B cell (primary cell): ENCODE measurements at regions not wholly inside any gene's neighbourhood (a gene's known extent, or its start where the extent isn't known, plus 50 kb on each side); places are given as distances from the start of the nearest gene placed in this dataset.

ENCODE experiments used
- ATAC-seq: fragments of 200-7000 bp; cut with Tn5 transposase; one replicate; pipeline ENCODE4 v1.10.0; 2021; ENCODE audit warnings: low read depth, mild to moderate bottlenecking, moderate number of reproducible peaks, moderate library complexity
- CTCF ChIA-PET: fragments of 350-600 bp; sonication (Branson Sonifier 250); formaldehyde crosslinking; loops from one replicate; lab custom pipeline; 2021; ENCODE audit warnings: antibody characterized with exemption, inconsistent platforms; lab: Charles Lee
- POLR2A ChIA-PET: fragments of 350-600 bp; sonication (Branson Sonifier 250); formaldehyde crosslinking; loops from one replicate; lab custom pipeline; 2021; ENCODE audit warnings: antibody characterized with exemption; lab: Charles Lee
- DNase-seq: peaks from one replicate; pipeline ENCODE4 v3.0.0; 2013
- H2AFZ ChIP-seq: 2 replicates; pipeline ENCODE4 v1.6.1; 2012; ENCODE audit warnings: mild to moderate bottlenecking, low read depth, low read length; ENCODE audit not compliant: insufficient read depth, poor library complexity, severe bottlenecking
- H3K27ac ChIP-seq, 2 donors: 1 replicate in 1 of 2; 2 replicates in 1 of 2; pipeline ENCODE4 v1.5.1; 2012 to 2013; ENCODE audit warnings: low read length in 2 of 2, mild to moderate bottlenecking in 2 of 2, moderate library complexity in 1 of 2
- H3K27me3 ChIP-seq, 4 experiments: fragments of 200-600 bp in 1 of 4; sonication (generic) in 1 of 4; replicated peaks in 1 of 4; 1 replicate in 2 of 4; 2 replicates in 2 of 4; pipeline versions ENCODE4 v1.6.1 to v1.7.0; 2013 to 2016; ENCODE audit warnings: low read length in 3 of 4, mild to moderate bottlenecking in 2 of 4, mixed read lengths in 1 of 4, moderate library complexity in 1 of 4; ENCODE audit not compliant: insufficient read depth in 4 of 4, control insufficient read depth in 3 of 4; ENCODE audit errors: control extremely low read depth in 1 of 4
- H3K36me3 ChIP-seq, 2 experiments: replicated peaks in 1 of 2; 1 replicate in 1 of 2; 2 replicates in 1 of 2; pipeline versions ENCODE4 v1.6.1 to v1.7.1; 2013; ENCODE audit warnings: low read length in 1 of 2; ENCODE audit not compliant: insufficient read depth in 2 of 2, control insufficient read depth in 1 of 2; ENCODE audit errors: control extremely low read depth in 1 of 2, extremely low read depth in 1 of 2
- H3K4me1 ChIP-seq, 2 donors: fragments of 200-600 bp in 1 of 2; sonication (generic) in 1 of 2; 1 replicate in 1 of 2; 2 replicates in 1 of 2; pipeline versions ENCODE4 v1.5.1 to v1.6.1; 2013 to 2017; ENCODE audit warnings: low read length in 2 of 2; ENCODE audit not compliant: control insufficient read depth in 2 of 2, insufficient read depth in 2 of 2
- H3K4me2 ChIP-seq: replicated peaks from 2 replicates; pipeline ENCODE3; 2012; ENCODE audit warnings: mild to moderate bottlenecking, low read depth, low read length; ENCODE audit not compliant: poor library complexity, severe bottlenecking
- H3K4me3 ChIP-seq, 5 experiments: fragments of 200-600 bp in 1 of 5; sonication (generic) in 1 of 5; 1 replicate in 3 of 5; 2 replicates in 2 of 5; pipeline versions ENCODE4 v1.5.1 to v1.7.0; 2011 to 2016; ENCODE audit warnings: low read length in 4 of 5, mild to moderate bottlenecking in 4 of 5, low read depth in 2 of 5, control low read depth in 1 of 5, moderate library complexity in 1 of 5; ENCODE audit not compliant: insufficient read depth in 1 of 5; ENCODE audit errors: control extremely low read depth in 1 of 5, extremely low read depth in 1 of 5
- H3K79me2 ChIP-seq: fragments of 200-600 bp; sonication (generic); one replicate; pipeline ENCODE4 v1.6.0; 2016; ENCODE audit warnings: low read length; ENCODE audit not compliant: control insufficient read depth, insufficient read depth
- H3K9ac ChIP-seq: fragments of 200-600 bp; sonication (generic); 2 replicates; pipeline ENCODE4 v1.6.1; 2017; ENCODE audit warnings: mild to moderate bottlenecking, low read length, moderate library complexity
- H3K9me3 ChIP-seq, 3 donors: one replicate each; pipeline versions ENCODE4 v1.6.1 to v1.7.1; 2013; ENCODE audit warnings: low read length in 2 of 3; ENCODE audit not compliant: control insufficient read depth in 2 of 3, insufficient read depth in 1 of 3; ENCODE audit errors: control extremely low read depth in 1 of 3
- H4K20me1 ChIP-seq: 2 replicates; pipeline ENCODE4 v1.6.0; 2012; ENCODE audit warnings: mild to moderate bottlenecking, low read length; ENCODE audit not compliant: insufficient read depth, control insufficient read depth, poor library complexity, severe bottlenecking
- H3K27ac Mint-ChIP-seq: one replicate; pipeline ENCODE4 v1.8.0; 2021; ENCODE audit warnings: mixed read lengths
- H3K27me3 Mint-ChIP-seq: one replicate; pipeline ENCODE4 v1.8.0; 2021; ENCODE audit warnings: mixed read lengths
- H3K4me1 Mint-ChIP-seq: one replicate; pipeline ENCODE4 v1.8.0; 2021; ENCODE audit warnings: mixed read lengths
- H3K4me3 Mint-ChIP-seq: one replicate; pipeline ENCODE4 v1.8.0; 2021; ENCODE audit warnings: mixed read lengths
- H3K9me3 Mint-ChIP-seq: one replicate; pipeline ENCODE4 v1.8.0; 2022; ENCODE audit warnings: mixed read lengths; ENCODE audit not compliant: insufficient read depth
- EZH2 ChIP-seq: IDR thresholded peaks from 2 replicates; pipeline ENCODE4 v1.6.1; 2012; ENCODE audit warnings: borderline replicate concordance, low read depth, mild to moderate bottlenecking, moderate library complexity, low read length; ENCODE audit not compliant: insufficient read depth, poor library complexity, severe bottlenecking
- WGBS: methylation state at CpG from one replicate; pipeline ENCODE4 v1.1.5; 2013; ENCODE audit warnings: missing lambda C conversion rate; ENCODE audit not compliant: insufficient coverage; 5-methylcytosine and 5-hydroxymethylcytosine counted together
- intact Hi-C: fragments of 100-400 bp; cut with micrococcal nuclease; formaldehyde crosslinking; loops from one replicate; pipeline ENCODE4 v1.10.0; 2022
- TF ChIP-seq, protein P1 (sequence below): fragments of 200-600 bp; IDR thresholded peaks from one replicate; pipeline ENCODE4 v1.8.0; 2022; ENCODE audit warnings: antibody characterized with exemption, mild to moderate bottlenecking

- Histone ChIP-seq H3K27me3 (no peaks in the 10 kb centered on the region), H3K27ac (no peak overlapping the region), H3K9me3 (no peaks in the 10 kb centered on the region), H3K79me2 (no peaks in the 10 kb centered on the region), H4K20me1 (no peaks in the 10 kb centered on the region), H3K4me1 (no peaks in the 10 kb centered on the region), H3K36me3 (no peaks in the 10 kb centered on the region), H3K4me2 (no peak overlapping the region), H3K9ac (no peak overlapping the region), H3K4me3 (no peak overlapping the region), H2AFZ (no peak overlapping the region)
- no CpG with 5 or more reads among the region's 1 CpG for WGBS
- Mint-ChIP-seq H3K4me1 (no peaks in the 10 kb centered on the region), H3K27me3 (no peaks in the 10 kb centered on the region), H3K4me3 (no peak overlapping the region), H3K9me3 (no peaks in the 10 kb centered on the region), H3K27ac (no peak overlapping the region)
- POLR2A ChIA-PET = no interaction called here
- DNase-seq (no peak), ATAC-seq (no peak)
- intact Hi-C loops = no loop called here
- CTCF ChIA-PET = no interaction called here
- TF ChIP-seq EZH2 = no peak
- TF ChIP-seq, protein P1, sequence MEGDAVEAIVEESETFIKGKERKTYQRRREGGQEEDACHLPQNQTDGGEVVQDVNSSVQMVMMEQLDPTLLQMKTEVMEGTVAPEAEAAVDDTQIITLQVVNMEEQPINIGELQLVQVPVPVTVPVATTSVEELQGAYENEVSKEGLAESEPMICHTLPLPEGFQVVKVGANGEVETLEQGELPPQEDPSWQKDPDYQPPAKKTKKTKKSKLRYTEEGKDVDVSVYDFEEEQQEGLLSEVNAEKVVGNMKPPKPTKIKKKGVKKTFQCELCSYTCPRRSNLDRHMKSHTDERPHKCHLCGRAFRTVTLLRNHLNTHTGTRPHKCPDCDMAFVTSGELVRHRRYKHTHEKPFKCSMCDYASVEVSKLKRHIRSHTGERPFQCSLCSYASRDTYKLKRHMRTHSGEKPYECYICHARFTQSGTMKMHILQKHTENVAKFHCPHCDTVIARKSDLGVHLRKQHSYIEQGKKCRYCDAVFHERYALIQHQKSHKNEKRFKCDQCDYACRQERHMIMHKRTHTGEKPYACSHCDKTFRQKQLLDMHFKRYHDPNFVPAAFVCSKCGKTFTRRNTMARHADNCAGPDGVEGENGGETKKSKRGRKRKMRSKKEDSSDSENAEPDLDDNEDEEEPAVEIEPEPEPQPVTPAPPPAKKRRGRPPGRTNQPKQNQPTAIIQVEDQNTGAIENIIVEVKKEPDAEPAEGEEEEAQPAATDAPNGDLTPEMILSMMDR = no peak
Observed at GRCh38 chr5:145118127-145118526, 717.0 kb downstream of the PRELID2 start.

GRCh38 chr5:145117285-145117684 is 717.9 kb downstream of the PRELID2 start:
- H4K20me1 ChIP-seq = no peaks in the 10 kb centered on the region
- intact Hi-C loops = no loop called here
- Mint-ChIP-seq H3K27ac (no peak overlapping the region), H3K4me3 (no peak overlapping the region), H3K4me1 (no peaks in the 10 kb centered on the region), H3K27me3 (no peaks in the 10 kb centered on the region), H3K9me3 (no peaks in the 10 kb centered on the region)
- no peaks in the 10 kb centered on the region for H3K36me3 ChIP-seq
- POLR2A ChIA-PET = no interaction called here
- DNase-seq (no peak), ATAC-seq (no peak)
- no peak overlapping the region for H3K4me3 ChIP-seq
- 78% methylated on average over 3 of the region's 4 CpGs for WGBS
- H3K9me3 ChIP-seq = no peaks in the 10 kb centered on the region
- no peak overlapping the region for H2AFZ ChIP-seq
- no peak overlapping the region for H3K4me2 ChIP-seq
- no peak overlapping the region for H3K9ac ChIP-seq
- H3K27me3 ChIP-seq = no peaks in the 10 kb centered on the region
- H3K79me2 ChIP-seq = no peaks in the 10 kb centered on the region
- no peaks in the 10 kb centered on the region for H3K4me1 ChIP-seq
- H3K27ac ChIP-seq = no peak overlapping the region
- TF ChIP-seq EZH2 = no peak
- TF ChIP-seq, protein P1 = no peak
- CTCF ChIA-PET = no interaction called here
